NCI-H2196 treated with DMSO at 0.1 percent for 48 hours (cell line): ENCODE measurements at regions not wholly inside any gene's neighbourhood (a gene's known extent, or its start where the extent isn't known, plus 50 kb on each side); places are given as distances from the start of the nearest gene placed in this dataset.

ENCODE experiments used
- DNase-seq: peaks from one replicate; lab custom pipeline; 2025; ENCODE audit not compliant: unreplicated experiment; lab: John Stamatoyannopoulos, UW

DNA sequence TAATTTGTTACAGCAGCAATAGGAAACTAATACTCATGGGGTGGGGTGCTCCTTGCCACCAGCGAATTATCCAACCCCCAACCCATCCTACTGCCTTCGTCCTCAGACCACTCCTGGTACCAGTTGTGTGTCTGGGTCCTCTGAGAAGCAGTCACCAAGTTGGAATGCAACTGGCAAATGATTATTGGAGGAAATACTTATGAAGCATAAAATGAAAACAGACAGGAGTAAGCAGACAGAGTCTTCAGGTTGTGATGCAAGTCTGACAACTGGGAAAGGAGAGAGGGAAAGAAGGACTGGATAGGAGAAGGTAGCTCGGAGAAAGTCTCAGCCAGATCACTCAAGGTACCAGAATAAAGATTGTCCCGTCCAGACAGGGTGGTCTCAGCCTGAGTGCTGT, 181.1 kb upstream of the ARID2 start:
- DNase-seq: no peak

- no peak for DNase-seq
These were observed 180.1 kb upstream of the ARID2 start for GRCh38 chr12:45549337-45549902.

GRCh38 chr12:45553204-45553603, 176.3 kb upstream of the ARID2 start:
- no peak for DNase-seq

DNA sequence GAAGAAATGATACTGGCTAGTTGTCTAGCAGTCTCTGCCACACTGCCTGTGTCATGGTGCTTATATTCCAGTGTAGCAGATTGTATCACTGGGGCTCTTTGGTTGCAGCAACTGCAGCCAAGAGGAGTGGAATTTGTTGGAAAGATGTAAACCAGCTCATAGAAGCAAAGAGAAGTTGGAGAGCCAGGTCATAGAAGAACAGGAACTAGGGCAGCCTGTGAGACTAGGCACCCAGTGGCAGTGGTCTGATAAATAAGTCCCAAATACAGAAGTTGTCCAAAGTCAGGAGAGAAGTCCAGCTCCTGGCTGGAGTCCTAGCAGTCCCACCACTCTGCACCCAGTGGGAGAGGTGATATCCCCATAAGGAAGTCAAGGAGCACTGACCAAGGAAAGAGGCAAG, 172.5 kb upstream of the ARID2 start:
- no peak for DNase-seq

GRCh38 chr12:45558353-45558752, 171.2 kb upstream of the ARID2 start:
- no peak for DNase-seq

- DNase-seq: no peak
These were observed 170.0 kb upstream of the ARID2 start for GRCh38 chr12:45559537-45559936.

DNA sequence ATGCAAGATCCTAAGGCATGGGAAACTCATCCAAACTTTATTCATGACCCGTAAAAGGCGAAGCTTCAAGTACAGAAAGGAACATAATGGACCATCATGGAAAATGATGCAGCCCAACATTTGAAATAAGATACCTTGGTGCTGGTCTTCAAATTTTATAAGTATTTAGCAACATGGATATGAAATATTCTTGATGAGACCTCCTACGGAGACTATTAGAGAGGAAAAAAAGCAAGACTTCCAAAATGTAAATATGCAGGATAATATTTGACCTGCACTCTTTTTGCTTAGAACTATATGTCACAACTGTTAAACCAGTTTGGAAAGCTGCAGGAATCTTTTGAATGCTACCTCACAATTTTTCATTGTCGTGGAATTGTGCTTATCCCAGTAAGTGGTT, 168.8 kb upstream of the ARID2 start:
- DNase-seq: no peak

DNA sequence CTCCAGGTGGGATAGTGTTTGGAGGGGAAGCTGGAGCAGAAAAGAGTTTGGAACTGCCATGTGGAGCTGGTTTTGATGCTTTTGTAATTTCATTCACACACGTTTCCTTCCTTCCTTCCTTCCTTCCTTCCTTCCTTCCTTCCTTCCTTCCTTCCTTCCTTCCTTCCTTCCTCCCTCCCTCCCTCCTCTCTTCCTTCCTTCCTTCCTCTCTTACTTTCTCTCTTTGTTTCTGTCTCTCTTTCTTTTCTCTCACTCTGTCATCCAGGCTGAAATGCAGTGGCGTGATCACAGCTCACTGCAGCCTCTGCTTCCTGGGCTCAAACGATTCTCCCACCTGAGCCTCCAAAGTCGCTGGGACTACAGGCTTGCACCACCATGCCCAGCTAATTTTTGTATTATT, 168.0 kb upstream of the ARID2 start:
- DNase-seq: no peak

DNA sequence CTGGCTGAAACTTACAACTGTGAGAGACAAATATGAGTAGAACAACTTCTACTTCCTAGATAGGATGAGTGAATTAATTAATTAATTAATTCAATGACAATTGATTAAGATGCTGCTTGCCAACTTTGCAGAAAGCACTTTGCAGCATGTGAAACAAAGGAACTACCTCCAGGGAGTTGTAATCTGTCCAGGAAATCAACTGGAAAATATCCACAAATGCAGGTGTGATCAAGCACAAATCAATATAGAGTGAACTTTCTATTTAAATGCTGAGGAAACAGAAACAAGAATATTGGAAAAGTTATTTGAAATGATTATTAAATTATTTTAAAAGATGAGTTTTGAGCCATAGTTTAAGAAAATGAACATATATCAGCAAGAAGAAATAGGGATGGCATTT, 163.9 kb upstream of the ARID2 start:
- DNase-seq: no peak

- no peak for DNase-seq
These were observed 163.2 kb upstream of the ARID2 start for GRCh38 chr12:45566257-45566656.

DNA sequence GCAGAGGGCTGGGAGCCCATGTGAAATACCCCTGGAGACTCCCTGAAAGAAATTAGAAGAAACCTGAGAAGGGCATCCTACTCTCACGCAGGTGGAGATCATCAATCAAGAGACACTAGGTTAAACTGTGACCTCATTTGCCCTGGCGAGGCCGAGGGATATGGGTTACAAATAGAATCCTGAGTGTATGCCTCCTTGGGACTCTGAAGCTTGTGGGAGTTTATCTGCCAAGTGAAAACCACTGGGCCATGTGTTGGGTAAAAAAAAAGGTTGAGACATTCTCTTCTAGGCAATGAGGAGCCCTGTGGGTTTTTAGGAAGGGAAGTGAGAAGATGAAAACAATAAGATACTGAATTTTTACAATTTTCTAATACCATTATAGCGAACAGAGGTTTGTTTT, 160.7 kb upstream of the ARID2 start:
- DNase-seq: no peak

DNA sequence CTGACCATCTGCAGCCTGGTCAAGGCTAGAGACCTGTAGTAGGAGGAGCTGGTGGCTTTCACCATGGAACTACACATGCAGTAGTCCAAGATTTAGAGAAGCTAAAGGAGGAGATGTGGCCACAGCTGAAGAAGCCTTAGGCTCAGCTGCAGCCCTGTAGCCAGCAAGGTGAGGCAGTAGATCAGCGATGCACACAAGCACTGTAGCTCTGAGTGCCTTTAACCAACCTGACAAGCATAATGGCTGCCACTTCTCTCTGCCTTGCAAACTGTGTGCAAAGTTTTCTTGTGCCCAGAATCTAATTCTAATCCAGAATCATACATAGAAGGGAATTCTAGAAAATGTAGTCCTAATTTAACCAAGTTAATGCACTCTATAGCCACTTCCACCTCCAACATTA, 159.0 kb upstream of the ARID2 start:
- no peak for DNase-seq

DNA sequence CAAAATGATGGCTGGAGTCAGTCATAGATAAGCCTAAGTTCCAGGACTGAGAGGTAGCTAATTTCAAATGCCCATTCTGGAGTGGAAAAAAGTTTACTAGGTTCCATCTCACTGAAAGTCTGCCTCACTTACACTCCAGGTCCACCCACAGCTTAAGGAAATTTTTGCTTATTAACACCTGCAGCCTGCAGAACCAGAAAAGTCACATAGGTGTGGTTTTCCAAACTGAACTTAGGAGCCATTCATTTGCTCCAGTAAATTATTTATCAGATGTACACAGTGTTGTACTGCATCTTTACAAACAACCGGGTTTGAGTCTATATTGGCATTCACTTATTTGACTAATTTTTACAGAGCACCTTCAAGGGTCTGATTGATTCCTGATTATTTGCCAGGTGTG, 157.4 kb upstream of the ARID2 start:
- DNase-seq: no peak

- no peak for DNase-seq
These were observed 154.1 kb upstream of the ARID2 start for GRCh38 chr12:45575417-45575816.

DNA sequence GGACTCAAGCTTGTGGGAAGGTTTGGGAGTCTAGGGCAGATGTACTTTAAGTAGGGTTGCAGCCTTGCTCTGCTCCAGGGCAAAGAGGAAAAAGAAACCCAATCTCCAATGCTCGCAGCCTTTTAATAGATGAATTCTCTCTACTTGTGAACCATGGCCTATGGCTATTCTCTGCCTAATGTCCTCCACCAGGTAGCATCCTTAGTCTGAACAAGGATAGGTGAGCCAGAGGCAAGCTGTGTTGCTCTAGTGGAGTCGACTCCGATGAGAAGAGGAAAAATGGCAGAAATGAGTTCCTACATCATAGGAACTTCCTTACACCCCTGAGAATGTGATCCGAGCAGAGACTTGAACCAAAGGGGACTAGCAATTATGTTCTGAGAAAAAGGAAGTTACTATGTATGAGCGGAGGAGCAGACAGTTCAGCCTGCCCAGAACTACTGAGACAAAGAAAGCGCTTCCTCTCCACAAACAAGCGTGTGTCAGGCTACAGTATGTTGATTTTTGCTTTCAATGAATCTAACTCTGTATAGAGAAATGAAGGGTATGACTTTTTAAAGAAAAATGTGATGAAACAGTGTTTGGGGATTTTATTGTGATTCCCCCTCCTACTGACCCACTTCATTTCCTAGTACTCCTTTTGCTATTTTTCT, 153.6 kb upstream of the ARID2 start:
- no peak for DNase-seq

- no peak for DNase-seq
These were observed 151.6 kb upstream of the ARID2 start for GRCh38 chr12:45577844-45578399.

DNA sequence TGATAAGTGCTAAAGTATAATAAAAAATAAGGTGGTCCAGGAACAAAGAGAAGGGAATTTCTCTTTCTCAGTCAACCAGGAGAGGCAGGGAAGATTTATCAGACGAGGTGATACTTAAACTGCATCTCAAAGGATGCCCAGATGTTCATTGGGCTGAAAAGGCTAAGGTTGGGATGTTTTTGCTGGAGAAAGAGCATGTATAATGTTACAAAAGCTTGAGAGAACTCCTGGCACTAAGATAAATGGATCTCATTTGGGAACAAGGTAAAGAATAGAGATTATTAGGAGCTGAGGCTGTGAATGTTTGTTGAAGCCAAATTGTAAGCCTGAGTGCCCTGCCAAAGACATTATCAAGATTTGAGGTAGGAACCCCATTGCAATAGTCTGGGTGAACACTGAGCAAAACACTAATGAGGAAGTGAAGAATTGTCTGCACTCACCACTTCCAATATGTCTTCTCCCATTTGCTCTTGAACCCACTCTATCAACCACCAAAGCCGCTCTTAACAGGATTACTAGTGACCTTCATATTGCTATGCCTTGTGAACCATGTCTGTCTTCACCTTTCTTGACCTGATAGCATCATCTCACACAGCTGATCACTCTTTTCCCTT, 149.0 kb upstream of the ARID2 start:
- no peak for DNase-seq

DNA sequence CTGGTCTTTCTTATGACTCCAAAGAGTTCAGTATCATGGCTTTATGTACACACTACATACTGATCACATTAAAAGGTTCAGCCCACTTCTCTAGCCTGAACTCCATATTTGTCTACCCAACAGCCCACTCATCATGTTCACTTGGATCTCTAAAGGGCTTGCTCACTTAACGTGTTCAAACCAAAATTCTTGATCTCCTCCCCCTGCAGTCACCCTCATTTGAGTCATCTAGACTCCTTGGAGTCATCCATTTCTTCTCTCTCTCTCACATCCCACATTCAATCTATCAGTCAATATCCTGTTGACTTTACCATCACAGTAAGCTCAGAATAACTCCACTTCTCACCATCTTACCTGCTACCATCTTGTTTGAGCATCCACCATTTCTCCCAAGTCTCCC, 148.4 kb upstream of the ARID2 start:
- DNase-seq: no peak

GRCh38 chr12:45582536-45582935, 147.0 kb upstream of the ARID2 start:
- no peak for DNase-seq

- no peak for DNase-seq
These were observed 146.4 kb upstream of the ARID2 start for GRCh38 chr12:45582986-45583659.

DNA sequence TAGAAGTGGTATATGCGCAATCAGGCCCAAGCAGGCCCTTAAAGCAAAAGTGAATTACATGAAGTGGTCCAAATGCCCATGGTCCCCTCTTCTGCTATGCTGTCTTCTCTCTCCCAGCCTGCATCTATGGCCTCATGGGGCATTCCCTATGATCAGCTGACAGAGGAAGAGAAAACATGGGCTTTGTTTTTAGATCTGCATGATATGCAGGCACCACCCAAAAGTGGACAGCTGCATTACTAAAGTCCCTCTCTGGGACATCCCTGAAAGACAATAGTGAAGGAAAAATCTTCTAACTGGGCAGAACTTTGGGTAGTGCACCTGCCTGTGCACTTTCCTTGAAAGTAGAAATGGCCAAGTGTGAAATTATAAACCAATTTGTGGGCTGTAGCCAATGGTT, 145.2 kb upstream of the ARID2 start:
- no peak for DNase-seq
